ENCODE measurements at regions not wholly inside any gene's neighbourhood (a gene's known extent, or its start where the extent isn't known, plus 50 kb on each side); places are given as distances from the start of the nearest gene placed in this dataset.

DNA sequence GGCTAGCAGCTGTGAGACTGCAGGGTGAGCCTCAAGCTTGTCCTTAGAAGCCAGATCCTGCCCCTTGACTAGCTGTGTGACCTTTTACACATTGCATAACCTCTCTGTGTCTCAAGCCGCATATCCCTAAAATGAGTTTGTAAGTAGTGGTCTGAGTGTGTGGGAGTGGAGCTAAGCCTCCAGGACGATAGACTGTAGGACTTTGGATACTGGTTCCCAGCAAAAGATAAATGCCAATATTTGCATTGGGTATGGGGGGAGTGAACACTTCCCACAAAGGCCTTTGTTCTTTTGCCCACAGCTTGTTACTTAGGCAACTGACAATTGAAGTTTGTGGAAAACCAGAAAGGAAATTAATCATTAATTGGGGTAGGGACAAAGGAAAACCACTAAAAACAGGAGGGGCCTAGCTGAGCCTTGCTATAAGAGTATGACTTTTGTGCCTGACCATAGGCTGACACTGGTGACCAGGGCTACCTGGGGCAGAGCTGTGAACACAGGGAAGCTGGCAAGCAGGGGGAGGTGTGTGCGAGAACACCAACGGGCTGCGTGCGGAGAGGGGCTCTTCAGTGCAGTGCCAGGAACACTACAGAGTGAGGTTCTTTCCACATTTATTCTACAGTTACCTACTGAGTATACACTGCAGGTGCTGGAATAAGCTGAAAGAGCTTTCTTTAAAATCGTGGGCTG is 102.4 kb upstream of the ETV3 start:
- H3K27ac ChIP-seq: no peak overlapping the region
- no peak overlapping the region for H3K4me2 ChIP-seq
- no peak for TF ChIP-seq EZH2 (IDR thresholded peaks at IDR 0.05; ENCODE audit: low read depth)
- no peaks in the 10 kb centered on the region for H3F3A ChIP-seq (ENCODE audit: insufficient read depth, low read depth)
- intact Hi-C loops (cut with micrococcal nuclease; ENCODE audit: unreplicated experiment): no loop called here
- no peaks in the 10 kb centered on the region for H3K9me2 ChIP-seq (ENCODE audit: insufficient read depth)
- no peaks in the 10 kb centered on the region for H3K79me2 ChIP-seq (ENCODE audit: low read depth)
- no peak for DNase-seq
- no peak overlapping the region for H2AFZ ChIP-seq
- BruUV-seq (replicated peaks): no TSS peak
- no peaks in the 10 kb centered on the region for H3K4me1 ChIP-seq (replicated peaks; ENCODE audit: insufficient read depth)
- peaks cover 38% of the 10 kb centered on the region for H3K27me3 ChIP-seq (ENCODE audit: insufficient read depth, low read depth)
- no peak overlapping the region for H3K4me3 ChIP-seq
- no peaks in the 10 kb centered on the region for H3K36me3 ChIP-seq (ENCODE audit: low read depth)
- CTCF ChIA-PET: no interaction called here
- no peaks in the 10 kb centered on the region for H3K9me3 ChIP-seq (ENCODE audit: insufficient read depth, low read depth)
- POLR2A ChIA-PET (ENCODE audit: unreplicated experiment): no interaction called here
- no peaks in the 10 kb centered on the region for H4K20me1 ChIP-seq (ENCODE audit: insufficient read depth)

DNA sequence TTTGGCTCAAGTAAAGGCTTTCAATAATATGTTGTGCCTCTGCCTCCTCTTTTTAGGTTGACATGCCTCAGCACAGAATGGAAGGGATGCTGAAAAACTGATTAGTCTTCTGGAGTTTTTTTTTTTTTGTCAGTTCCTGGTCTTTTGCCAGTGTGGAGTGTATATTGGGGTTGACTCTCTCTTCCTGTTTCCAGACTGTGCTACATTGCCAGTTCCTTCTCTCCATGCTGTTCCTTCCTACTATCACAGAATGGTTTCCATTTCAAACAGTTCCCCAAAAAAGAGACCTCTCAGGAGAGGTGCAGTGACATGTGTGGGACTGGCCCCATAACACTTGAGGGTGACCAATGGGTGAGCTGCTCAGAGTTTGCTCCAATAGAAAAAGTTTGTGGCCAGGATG is 101.7 kb upstream of the ETV3 start:
- no TSS peak for BruUV-seq (replicated peaks)
- no peak overlapping the region for H3K4me3 ChIP-seq
- H3K27ac ChIP-seq: no peak overlapping the region
- no peaks in the 10 kb centered on the region for H4K20me1 ChIP-seq (ENCODE audit: insufficient read depth)
- H2AFZ ChIP-seq: no peak overlapping the region
- intact Hi-C loops (cut with micrococcal nuclease; ENCODE audit: unreplicated experiment): no loop called here
- no peaks in the 10 kb centered on the region for H3K4me1 ChIP-seq (replicated peaks; ENCODE audit: insufficient read depth)
- no peaks in the 10 kb centered on the region for H3K9me3 ChIP-seq (ENCODE audit: insufficient read depth, low read depth)
- no peaks in the 10 kb centered on the region for H3K36me3 ChIP-seq (ENCODE audit: low read depth)
- H3K9me2 ChIP-seq (ENCODE audit: insufficient read depth): no peaks in the 10 kb centered on the region
- TF ChIP-seq EZH2 (IDR thresholded peaks at IDR 0.05; ENCODE audit: low read depth): no peak
- TF ChIP-seq, protein P1, sequence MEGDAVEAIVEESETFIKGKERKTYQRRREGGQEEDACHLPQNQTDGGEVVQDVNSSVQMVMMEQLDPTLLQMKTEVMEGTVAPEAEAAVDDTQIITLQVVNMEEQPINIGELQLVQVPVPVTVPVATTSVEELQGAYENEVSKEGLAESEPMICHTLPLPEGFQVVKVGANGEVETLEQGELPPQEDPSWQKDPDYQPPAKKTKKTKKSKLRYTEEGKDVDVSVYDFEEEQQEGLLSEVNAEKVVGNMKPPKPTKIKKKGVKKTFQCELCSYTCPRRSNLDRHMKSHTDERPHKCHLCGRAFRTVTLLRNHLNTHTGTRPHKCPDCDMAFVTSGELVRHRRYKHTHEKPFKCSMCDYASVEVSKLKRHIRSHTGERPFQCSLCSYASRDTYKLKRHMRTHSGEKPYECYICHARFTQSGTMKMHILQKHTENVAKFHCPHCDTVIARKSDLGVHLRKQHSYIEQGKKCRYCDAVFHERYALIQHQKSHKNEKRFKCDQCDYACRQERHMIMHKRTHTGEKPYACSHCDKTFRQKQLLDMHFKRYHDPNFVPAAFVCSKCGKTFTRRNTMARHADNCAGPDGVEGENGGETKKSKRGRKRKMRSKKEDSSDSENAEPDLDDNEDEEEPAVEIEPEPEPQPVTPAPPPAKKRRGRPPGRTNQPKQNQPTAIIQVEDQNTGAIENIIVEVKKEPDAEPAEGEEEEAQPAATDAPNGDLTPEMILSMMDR (conservative IDR thresholded peaks at IDR 0.05): no peak
- ChIA-PET POLR2A (ENCODE audit: unreplicated experiment) (no interaction called here), CTCF (no interaction called here)
- peaks cover 44% of the 10 kb centered on the region for H3K27me3 ChIP-seq (ENCODE audit: insufficient read depth, low read depth)
- DNase-seq: no peak
- H3F3A ChIP-seq (ENCODE audit: insufficient read depth, low read depth): no peaks in the 10 kb centered on the region
- no peak overlapping the region for H3K4me2 ChIP-seq
- no peaks in the 10 kb centered on the region for H3K79me2 ChIP-seq (ENCODE audit: low read depth)

DNA sequence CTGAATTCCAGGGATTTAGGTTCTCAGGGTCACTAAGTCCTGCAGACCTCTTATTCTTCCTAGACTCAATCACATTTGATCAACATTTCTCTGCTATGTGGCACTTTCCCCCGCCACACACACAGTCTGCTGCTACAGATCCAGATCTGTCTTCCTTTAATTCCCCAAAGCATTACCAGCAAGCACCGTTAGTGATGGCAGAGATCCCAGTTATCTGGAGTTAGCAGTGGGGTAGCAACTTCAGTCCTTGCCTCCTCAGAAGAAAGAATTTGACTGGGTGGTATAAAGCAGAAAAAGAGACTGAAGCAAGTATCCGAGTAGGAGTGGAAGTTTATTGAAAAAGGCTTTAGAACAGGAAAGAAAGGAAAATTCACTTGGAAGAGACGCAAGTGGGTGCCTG is 100.4 kb upstream of the ETV3 start:
- H4K20me1 ChIP-seq (ENCODE audit: insufficient read depth): no peaks in the 10 kb centered on the region
- H3K27me3 ChIP-seq (ENCODE audit: insufficient read depth, low read depth): peaks cover 55% of the 10 kb centered on the region
- no peaks in the 10 kb centered on the region for H3K9me2 ChIP-seq (ENCODE audit: insufficient read depth)
- no peaks in the 10 kb centered on the region for H3K4me1 ChIP-seq (replicated peaks; ENCODE audit: insufficient read depth)
- H3F3A ChIP-seq (ENCODE audit: insufficient read depth, low read depth): no peaks in the 10 kb centered on the region
- intact Hi-C loops (cut with micrococcal nuclease; ENCODE audit: unreplicated experiment): no loop called here
- BruUV-seq (replicated peaks): no TSS peak
- no peak for DNase-seq
- ChIA-PET POLR2A (ENCODE audit: unreplicated experiment) (no interaction called here), CTCF (no interaction called here)
- H2AFZ ChIP-seq: no peak overlapping the region
- no peaks in the 10 kb centered on the region for H3K36me3 ChIP-seq (ENCODE audit: low read depth)
- TF ChIP-seq EZH2 (IDR thresholded peaks at IDR 0.05; ENCODE audit: low read depth): no peak
- TF ChIP-seq, protein P1 (conservative IDR thresholded peaks at IDR 0.05): no peak
- no peaks in the 10 kb centered on the region for H3K9me3 ChIP-seq (ENCODE audit: insufficient read depth, low read depth)
- H3K79me2 ChIP-seq (ENCODE audit: low read depth): no peaks in the 10 kb centered on the region
- H3K27ac ChIP-seq: no peak overlapping the region
- H3K4me2 ChIP-seq: no peak overlapping the region
- H3K4me3 ChIP-seq: no peak overlapping the region

DNA sequence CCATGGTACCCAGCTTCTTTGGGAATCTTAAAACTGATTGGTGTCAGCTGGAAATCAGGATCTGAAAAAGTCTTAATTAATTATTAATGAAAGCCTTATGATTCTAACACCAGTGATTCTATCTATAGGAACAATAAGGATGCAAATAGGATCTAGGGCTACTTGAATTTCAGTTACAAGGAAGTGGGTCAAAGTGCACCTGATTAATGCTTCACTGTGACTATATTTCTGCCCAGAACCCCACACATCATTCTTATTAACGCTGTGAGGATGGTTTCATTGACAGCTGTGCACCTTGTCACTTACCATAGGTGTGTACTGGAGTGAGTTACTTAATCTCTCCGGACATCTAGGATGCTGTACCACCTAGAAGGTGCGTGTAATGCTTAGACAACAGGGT is 99.8 kb upstream of the ETV3 start:
- no peaks in the 10 kb centered on the region for H3K36me3 ChIP-seq (ENCODE audit: low read depth)
- no peaks in the 10 kb centered on the region for H3K9me3 ChIP-seq (ENCODE audit: insufficient read depth, low read depth)
- no TSS peak for BruUV-seq (replicated peaks)
- no peak overlapping the region for H3K4me3 ChIP-seq
- no peaks in the 10 kb centered on the region for H4K20me1 ChIP-seq (ENCODE audit: insufficient read depth)
- no peak overlapping the region for H3K27ac ChIP-seq
- no peak overlapping the region for H3K4me2 ChIP-seq
- no peak overlapping the region for H2AFZ ChIP-seq
- H3K79me2 ChIP-seq (ENCODE audit: low read depth): no peaks in the 10 kb centered on the region
- CTCF ChIA-PET: no interaction called here
- H3K4me1 ChIP-seq (replicated peaks; ENCODE audit: insufficient read depth): no peaks in the 10 kb centered on the region
- TF ChIP-seq, protein P1 (conservative IDR thresholded peaks at IDR 0.05): no peak
- no peak for TF ChIP-seq EZH2 (IDR thresholded peaks at IDR 0.05; ENCODE audit: low read depth)
- H3K27me3 ChIP-seq (ENCODE audit: insufficient read depth, low read depth): peaks cover 58% of the 10 kb centered on the region
- no peak for DNase-seq
- no peaks in the 10 kb centered on the region for H3F3A ChIP-seq (ENCODE audit: insufficient read depth, low read depth)
- no peaks in the 10 kb centered on the region for H3K9me2 ChIP-seq (ENCODE audit: insufficient read depth)
- intact Hi-C loops (cut with micrococcal nuclease; ENCODE audit: unreplicated experiment): no loop called here
- POLR2A ChIA-PET (ENCODE audit: unreplicated experiment): no interaction called here

Measured in PC-9 (cell line).